Keratinocyte (primary cell): ENCODE measurements at regions not wholly inside any gene's neighbourhood (a gene's known extent, or its start where the extent isn't known, plus 50 kb on each side); places are given as distances from the start of the nearest gene placed in this dataset.

Source experiments
- DNase-seq: peaks from one replicate; pipeline ENCODE4 v3.0.0-alpha.2; 2011; ENCODE audit warnings: low read depth, missing footprints, low spot score
- FAIRE-seq: peaks from 2 replicates; lab custom pipeline; 2011; peaks lifted over from hg19 to GRCh38; lab: Jason Lieb, UNC
- H2AFZ ChIP-seq: 2 replicates; pipeline ENCODE4 v1.6.0; 2012; ENCODE audit warnings: low read length, control low read depth, inconsistent platforms; ENCODE audit not compliant: control insufficient read depth
- H3K27ac ChIP-seq: 2 replicates; pipeline ENCODE4 v1.5.1; 2011; ENCODE audit warnings: low read length; ENCODE audit not compliant: control insufficient read depth, insufficient read depth
- H3K27me3 ChIP-seq: 3 replicates; pipeline ENCODE4 v1.6.0; 2011; ENCODE audit warnings: low read length; ENCODE audit not compliant: control insufficient read depth, insufficient read depth; ENCODE audit errors: extremely low read depth
- H3K36me3 ChIP-seq, 2 experiments: 2 replicates in 1 of 2; 3 replicates in 1 of 2; pipeline ENCODE4 v1.5.1; 2011; ENCODE audit warnings: low read length in 2 of 2, mild to moderate bottlenecking in 1 of 2; ENCODE audit not compliant: control insufficient read depth in 2 of 2, insufficient read depth in 2 of 2; ENCODE audit errors: extremely low read depth in 1 of 2
- H3K4me1 ChIP-seq: 3 replicates; pipeline ENCODE4 v1.5.1; 2011; ENCODE audit warnings: low read length; ENCODE audit not compliant: control insufficient read depth, insufficient read depth; ENCODE audit errors: extremely low read depth
- H3K4me2 ChIP-seq: 3 replicates; pipeline ENCODE4 v1.6.0; 2011; ENCODE audit warnings: low read depth, low read length; ENCODE audit not compliant: control insufficient read depth, insufficient read depth; ENCODE audit errors: extremely low read depth
- H3K4me3 ChIP-seq, 3 experiments: fragments of 200-600 bp in 1 of 3; sonication (generic) in 1 of 3; 2 replicates in 2 of 3; 3 replicates in 1 of 3; pipeline ENCODE4 v1.5.1; 2011 to 2016; ENCODE audit warnings: low read length in 3 of 3, mild to moderate bottlenecking in 3 of 3, control low read depth in 2 of 3, inconsistent platforms in 1 of 3, low read depth in 1 of 3, mixed read lengths in 1 of 3, mixed run types in 1 of 3, moderate library complexity in 1 of 3; ENCODE audit not compliant: control insufficient read depth in 2 of 3, insufficient read depth in 2 of 3; ENCODE audit errors: extremely low read depth in 1 of 3
- H3K79me2 ChIP-seq: 2 replicates; pipeline ENCODE4 v1.6.0; 2012; ENCODE audit warnings: low read length; ENCODE audit not compliant: control insufficient read depth, insufficient read depth
- H3K9ac ChIP-seq: 3 replicates; pipeline ENCODE4 v1.6.0; 2011; ENCODE audit warnings: low read length; ENCODE audit not compliant: control insufficient read depth, insufficient read depth; ENCODE audit errors: extremely low read depth
- H3K9me1 ChIP-seq: 3 replicates; pipeline ENCODE4 v1.6.0; 2011; ENCODE audit warnings: low read length; ENCODE audit not compliant: control insufficient read depth, insufficient read depth; ENCODE audit errors: extremely low read depth
- H3K9me3 ChIP-seq: 2 replicates; pipeline ENCODE4 v1.5.1; 2012; ENCODE audit warnings: low read depth, low read length; ENCODE audit not compliant: control insufficient read depth
- H4K20me1 ChIP-seq: 3 replicates; pipeline ENCODE4 v1.6.0; 2011; ENCODE audit warnings: low read length; ENCODE audit not compliant: control insufficient read depth, insufficient read depth; ENCODE audit errors: extremely low read depth
- CTCF ChIP-seq, 3 experiments: IDR thresholded peaks in 1 of 3; conservative IDR thresholded peaks in 1 of 3; optimal IDR thresholded peaks in 1 of 3; 2 replicates in 2 of 3; 3 replicates in 1 of 3; pipeline versions ENCODE3 to v1.5.1; 2011; ENCODE audit warnings: low read length in 3 of 3, mild to moderate bottlenecking in 3 of 3, moderate library complexity in 2 of 3, control low read depth in 1 of 3, inconsistent platforms in 1 of 3; ENCODE audit not compliant: insufficient read depth in 2 of 3; ENCODE audit errors: extremely low read depth in 1 of 3
- EZH2 ChIP-seq: IDR thresholded peaks from one replicate; pipeline ENCODE4 v1.6.1; 2012; ENCODE audit warnings: inconsistent platforms, mild to moderate bottlenecking, low read length, moderate library complexity
- dilution Hi-C: fragments of 300-500 bp; cut with MboI; formaldehyde crosslinking; loops from one replicate; pipeline ENCODE4 v1.7.0; 2020; ENCODE audit warnings: low sequenced_read_pairs; ENCODE audit not compliant: extremely low pct_ligation_motif_present

- Histone ChIP-seq H3K4me2 (no peak overlapping the region), H3K9me1 (no peaks in the 10 kb centered on the region), H3K27me3 (no peaks in the 10 kb centered on the region), H3K27ac (no peak overlapping the region), H4K20me1 (no peaks in the 10 kb centered on the region), H3K9me3 (no peaks in the 10 kb centered on the region), H3K79me2 (no peaks in the 10 kb centered on the region), H3K4me1 (no peaks in the 10 kb centered on the region), H2AFZ (no peak overlapping the region), H3K36me3 (no peaks in the 10 kb centered on the region), H3K4me3 (no peak overlapping the region), H3K9ac (no peak overlapping the region)
- TF ChIP-seq CTCF (optimal IDR thresholded peaks at IDR 0.05 in 1 of 3, IDR thresholded peaks at IDR 0.05 in 1 of 3, conservative IDR thresholded peaks at IDR 0.05 in 1 of 3; ENCODE audit: extremely low read depth in 1 of 3, insufficient read depth in 2 of 3, low read length in 3 of 3), result no peak
- no peak for TF ChIP-seq EZH2
- DNase-seq (no peak), FAIRE-seq (peak; percentile 32)
- dilution Hi-C loops, result no loop called here
Measured at GRCh38 chr6:113060664-113061063, 713.5 kb downstream of the RFPL4B start.

GRCh38 chr6:113065611-113066010 lies 718.5 kb downstream of the RFPL4B start:
- FAIRE-seq, result no peak
- Histone ChIP-seq H3K4me3 (no peak overlapping the region), H3K27ac (no peak overlapping the region), H2AFZ (no peak overlapping the region), H3K9me3 (no peaks in the 10 kb centered on the region), H3K4me1 (peaks cover 4% of the 10 kb centered on the region), H3K9me1 (no peaks in the 10 kb centered on the region), H3K79me2 (no peaks in the 10 kb centered on the region), H3K27me3 (no peaks in the 10 kb centered on the region), H3K4me2 (no peak overlapping the region), H3K9ac (no peak overlapping the region), H4K20me1 (no peaks in the 10 kb centered on the region), H3K36me3 (no peaks in the 10 kb centered on the region)
- no peak for TF ChIP-seq CTCF (optimal IDR thresholded peaks at IDR 0.05 in 1 of 3, IDR thresholded peaks at IDR 0.05 in 1 of 3, conservative IDR thresholded peaks at IDR 0.05 in 1 of 3; ENCODE audit: extremely low read depth in 1 of 3, insufficient read depth in 2 of 3, low read length in 3 of 3)
- DNase-seq, result no peak
- dilution Hi-C loops, result no loop called here
